HCT116 (cell line): ENCODE measurements at regions not wholly inside any gene's neighbourhood (a gene's known extent, or its start where the extent isn't known, plus 50 kb on each side); places are given as distances from the start of the nearest gene placed in this dataset.

Experiments
- ATAC-seq: fragments of 200-7000 bp; cut with Tn5 transposase; 2 replicates; pipeline ENCODE4 v1.9.1; 2020; ENCODE audit warnings: mild to moderate bottlenecking, moderate library complexity
- BruUV-seq: library from RNA; stranded (reverse); fragments of 400-500 nt; replicated peaks from 2 replicates; lab custom pipeline; 2021; lab: Mats Ljungman, UMichigan
- CTCF ChIA-PET: fragments of 300-600 bp; sonication (Branson Sonifier 250); formaldehyde crosslinking; loops from one replicate; lab custom pipeline; 2021; ENCODE audit warnings: antibody characterized with exemption; lab: Charles Lee
- POLR2A ChIA-PET: fragments of 300-600, 350-600 bp; sonication (Branson Sonifier 250); formaldehyde crosslinking; loops from one replicate; lab custom pipeline; 2021; ENCODE audit warnings: antibody characterized with exemption; lab: Charles Lee
- RAD21 ChIA-PET, 2 experiments: fragments of 300-600 bp; sonication (Branson Sonifier 250); formaldehyde crosslinking; loops; one replicate each; lab custom pipeline; 2023; ENCODE audit warnings: low total read pairs in 2 of 2; ENCODE audit not compliant: uncharacterized antibody in 2 of 2, unreplicated experiment in 2 of 2, low non-redundant PET in 1 of 2; lab: Charles Lee
- DNase-seq: peaks from one replicate; pipeline ENCODE4 v3.0.0-alpha.2; 2010; ENCODE audit warnings: low read depth, low spot score
- H2AFZ ChIP-seq: fragments of 200-600 bp; shearing (Covaris generic), sonication (generic); 2 replicates; pipeline ENCODE4 v1.6.1; 2017; ENCODE audit warnings: low read depth, mixed run types, mixed read lengths, antibody characterized with exemption, low read length; ENCODE audit not compliant: poor library complexity, severe bottlenecking
- H3K27ac ChIP-seq: 2 replicates; pipeline ENCODE4 v1.5.1; 2012; ENCODE audit warnings: low read depth, low read length
- H3K27me3 ChIP-seq: fragments of 200-600 bp; sonication (generic); 2 replicates; pipeline ENCODE4 v1.6.1; 2016; ENCODE audit warnings: mixed run types, low read length, mixed read lengths; ENCODE audit not compliant: insufficient read depth
- H3K36me3 ChIP-seq, 2 experiments: fragments of 200-500 bp in 1 of 2; fragments of 200-600 bp in 1 of 2; sonication (Bioruptor generic) in 1 of 2; sonication (generic) in 1 of 2; 2 replicates each; pipeline versions ENCODE4 v1.5.1 to v1.6.1; 2014 to 2016; ENCODE audit warnings: low read length in 2 of 2, inconsistent platforms in 1 of 2, mixed read lengths in 1 of 2, mixed run types in 1 of 2; ENCODE audit not compliant: insufficient read depth in 2 of 2, control insufficient read depth in 1 of 2
- H3K4me1 ChIP-seq, 2 experiments: fragments of 200-600 bp in 1 of 2; sonication (generic) in 1 of 2; 2 replicates each; pipeline versions ENCODE4 v1.5.1 to v1.6.1; 2012 to 2017; ENCODE audit warnings: low read length in 2 of 2, inconsistent platforms in 1 of 2, mild to moderate bottlenecking in 1 of 2, mixed read lengths in 1 of 2, mixed run types in 1 of 2, moderate library complexity in 1 of 2; ENCODE audit not compliant: insufficient read depth in 2 of 2, control insufficient read depth in 1 of 2
- H3K4me2 ChIP-seq: fragments of 200-600 bp; sonication (generic); 2 replicates; pipeline ENCODE4 v1.6.1; 2017; ENCODE audit warnings: mixed run types, low read length, mixed read lengths
- H3K4me3 ChIP-seq, 2 experiments: fragments of 200-600 bp in 1 of 2; sonication (generic) in 1 of 2; replicated peaks in 1 of 2; 2 replicates each; pipeline ENCODE4 v1.5.1; 2011 to 2016; ENCODE audit warnings: low read length in 2 of 2, control low read depth in 1 of 2, low read depth in 1 of 2, mild to moderate bottlenecking in 1 of 2, mixed read lengths in 1 of 2, mixed run types in 1 of 2
- H3K79me2 ChIP-seq: fragments of 200-600 bp; sonication (generic); 2 replicates; pipeline ENCODE4 v1.6.1; 2017; ENCODE audit warnings: mild to moderate bottlenecking, mixed run types, low read length, moderate library complexity, mixed read lengths; ENCODE audit not compliant: insufficient read depth
- H3K9ac ChIP-seq: fragments of 200-600 bp; sonication (generic); 2 replicates; pipeline ENCODE4 v1.6.1; 2016; ENCODE audit warnings: low read length, mixed read lengths
- H3K9me2 ChIP-seq: fragments of 200-600 bp; sonication (generic), shearing (Covaris generic); 2 replicates; pipeline ENCODE4 v1.6.1; 2017; ENCODE audit warnings: mixed run types, mild to moderate bottlenecking, moderate library complexity; ENCODE audit not compliant: insufficient read depth
- H3K9me3 ChIP-seq, 2 experiments: fragments of 200-500 bp in 1 of 2; fragments of 200-600 bp in 1 of 2; sonication (Bioruptor generic) in 1 of 2; sonication (generic) in 1 of 2; 2 replicates each; pipeline ENCODE4 v1.6.1; 2014 to 2017; ENCODE audit warnings: low read length in 2 of 2, mixed read lengths in 2 of 2, inconsistent platforms in 1 of 2, low read depth in 1 of 2, mild to moderate bottlenecking in 1 of 2, mixed run types in 1 of 2, moderate library complexity in 1 of 2; ENCODE audit not compliant: control insufficient read depth in 1 of 2, insufficient read depth in 1 of 2
- H4K20me1 ChIP-seq: fragments of 200-600 bp; sonication (generic), shearing (Covaris generic); 2 replicates; pipeline ENCODE4 v1.6.1; 2017; ENCODE audit warnings: mixed run types, mild to moderate bottlenecking, moderate library complexity; ENCODE audit not compliant: insufficient read depth
- CBX3 ChIP-seq: IDR thresholded peaks from 2 replicates; pipeline ENCODE4 v1.6.1; 2012; ENCODE audit warnings: low read depth
- CEBPB ChIP-seq: IDR thresholded peaks from 2 replicates; pipeline ENCODE4 v1.6.1; 2012; ENCODE audit warnings: low read depth
- EGR1 ChIP-seq: IDR thresholded peaks from 2 replicates; pipeline ENCODE4 v1.6.1; 2012; ENCODE audit warnings: low read depth
- ELF1 ChIP-seq: IDR thresholded peaks from 2 replicates; pipeline ENCODE4 v1.6.1; 2012; ENCODE audit warnings: low read depth, borderline replicate concordance
- EZH2 ChIP-seq: fragments of 200-600 bp; sonication (generic); IDR thresholded peaks from 2 replicates; pipeline ENCODE4 v1.6.1; 2017; ENCODE audit warnings: antibody characterized with exemption, mixed run types
- FOSL1 ChIP-seq: IDR thresholded peaks from 2 replicates; pipeline ENCODE4 v1.6.1; 2012; ENCODE audit warnings: low read depth
- POLR2A ChIP-seq: IDR thresholded peaks from 2 replicates; pipeline ENCODE4 v1.7.0; 2011; ENCODE audit warnings: borderline replicate concordance; ENCODE audit not compliant: insufficient read depth, insufficient read length; ENCODE audit errors: extremely low read depth
- POLR2AphosphoS5 ChIP-seq: IDR thresholded peaks from 2 replicates; pipeline ENCODE4 v1.6.1; 2011; ENCODE audit warnings: mild to moderate bottlenecking, low read depth, low read length, moderate library complexity
- SIN3A ChIP-seq: IDR thresholded peaks from 2 replicates; pipeline ENCODE4 v1.6.1; 2012; ENCODE audit warnings: low read depth
- SP1 ChIP-seq: IDR thresholded peaks from 2 replicates; pipeline ENCODE4 v1.6.1; 2012; ENCODE audit warnings: low read depth
- SRF ChIP-seq: IDR thresholded peaks from 2 replicates; pipeline ENCODE4 v1.6.1; 2012; ENCODE audit warnings: low read depth
- TCF7L2 ChIP-seq: IDR thresholded peaks from 2 replicates; pipeline ENCODE4 v1.7.0; 2011; ENCODE audit warnings: borderline replicate concordance, inconsistent platforms; ENCODE audit not compliant: insufficient read depth, insufficient read length; ENCODE audit errors: extremely low read depth
- ZFX ChIP-seq: fragments of 450-650 bp; IDR thresholded peaks from 2 replicates; pipeline ENCODE4 v1.6.1; 2017
- intact Hi-C: fragments of 100-400 bp; cut with micrococcal nuclease; formaldehyde crosslinking; loops from 2 replicates; pipeline ENCODE4 v1.10.0; 2022
- TF ChIP-seq, protein P1 (sequence below): IDR thresholded peaks from 2 replicates; pipeline ENCODE4 v1.6.1; 2012; ENCODE audit warnings: low read depth
- TF ChIP-seq, protein P2 (sequence below), 3 experiments: fragments of 200-600 bp in 1 of 3; sonication (generic) in 1 of 3; IDR thresholded peaks in 2 of 3; conservative IDR thresholded peaks in 1 of 3; 2 replicates each; pipeline ENCODE4 v1.5.1; 2012 to 2017; ENCODE audit warnings: low read depth in 2 of 3, low read length in 2 of 3, antibody characterized with exemption in 1 of 3, borderline replicate concordance in 1 of 3, control low read depth in 1 of 3, mild to moderate bottlenecking in 1 of 3, mixed read lengths in 1 of 3, mixed run types in 1 of 3, moderate library complexity in 1 of 3; ENCODE audit not compliant: insufficient read depth in 1 of 3
- TF ChIP-seq, protein P3 (sequence below): IDR thresholded peaks from 2 replicates; pipeline ENCODE4 v1.6.1; 2012
- TF ChIP-seq, protein P4 (sequence below): IDR thresholded peaks from 2 replicates; pipeline ENCODE4 v1.6.1; 2011; ENCODE audit warnings: mild to moderate bottlenecking, low read length, moderate library complexity; ENCODE audit not compliant: insufficient replicate concordance; ENCODE audit errors: extremely low read depth

DNA sequence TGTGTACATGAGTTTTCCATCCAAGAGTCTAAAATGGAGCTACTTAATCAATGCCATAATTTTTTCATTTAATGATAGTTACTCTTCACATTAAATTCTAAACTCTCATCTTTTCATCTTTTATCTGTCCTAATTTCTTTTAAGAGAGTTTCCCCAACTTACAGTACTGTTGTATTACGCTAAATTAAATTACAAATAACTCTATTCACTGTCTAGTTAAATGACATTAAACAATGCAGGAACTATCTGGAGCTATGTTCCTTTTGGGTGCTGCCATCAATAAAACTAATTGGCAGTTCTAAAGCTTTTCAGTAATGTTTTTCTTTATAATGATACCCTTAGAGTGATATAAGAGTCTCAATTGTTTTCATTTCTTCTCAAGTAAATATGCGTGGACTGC, 227.6 kb downstream of the ANKRD50 start:
- H3K79me2 ChIP-seq: no peaks in the 10 kb centered on the region
- H3K4me3 ChIP-seq: no peak overlapping the region
- intact Hi-C loops: no loop called here
- H3K36me3 ChIP-seq: no peaks in the 10 kb centered on the region
- no peaks in the 10 kb centered on the region for H3K9me3 ChIP-seq
- no peaks in the 10 kb centered on the region for H3K9me2 ChIP-seq
- BruUV-seq: no TSS peak
- POLR2A ChIA-PET: no interaction called here
- no peaks in the 10 kb centered on the region for H3K4me1 ChIP-seq
- H3K4me2 ChIP-seq: no peak overlapping the region
- TF ChIP-seq EGR1: no peak
- TF ChIP-seq, protein P1, sequence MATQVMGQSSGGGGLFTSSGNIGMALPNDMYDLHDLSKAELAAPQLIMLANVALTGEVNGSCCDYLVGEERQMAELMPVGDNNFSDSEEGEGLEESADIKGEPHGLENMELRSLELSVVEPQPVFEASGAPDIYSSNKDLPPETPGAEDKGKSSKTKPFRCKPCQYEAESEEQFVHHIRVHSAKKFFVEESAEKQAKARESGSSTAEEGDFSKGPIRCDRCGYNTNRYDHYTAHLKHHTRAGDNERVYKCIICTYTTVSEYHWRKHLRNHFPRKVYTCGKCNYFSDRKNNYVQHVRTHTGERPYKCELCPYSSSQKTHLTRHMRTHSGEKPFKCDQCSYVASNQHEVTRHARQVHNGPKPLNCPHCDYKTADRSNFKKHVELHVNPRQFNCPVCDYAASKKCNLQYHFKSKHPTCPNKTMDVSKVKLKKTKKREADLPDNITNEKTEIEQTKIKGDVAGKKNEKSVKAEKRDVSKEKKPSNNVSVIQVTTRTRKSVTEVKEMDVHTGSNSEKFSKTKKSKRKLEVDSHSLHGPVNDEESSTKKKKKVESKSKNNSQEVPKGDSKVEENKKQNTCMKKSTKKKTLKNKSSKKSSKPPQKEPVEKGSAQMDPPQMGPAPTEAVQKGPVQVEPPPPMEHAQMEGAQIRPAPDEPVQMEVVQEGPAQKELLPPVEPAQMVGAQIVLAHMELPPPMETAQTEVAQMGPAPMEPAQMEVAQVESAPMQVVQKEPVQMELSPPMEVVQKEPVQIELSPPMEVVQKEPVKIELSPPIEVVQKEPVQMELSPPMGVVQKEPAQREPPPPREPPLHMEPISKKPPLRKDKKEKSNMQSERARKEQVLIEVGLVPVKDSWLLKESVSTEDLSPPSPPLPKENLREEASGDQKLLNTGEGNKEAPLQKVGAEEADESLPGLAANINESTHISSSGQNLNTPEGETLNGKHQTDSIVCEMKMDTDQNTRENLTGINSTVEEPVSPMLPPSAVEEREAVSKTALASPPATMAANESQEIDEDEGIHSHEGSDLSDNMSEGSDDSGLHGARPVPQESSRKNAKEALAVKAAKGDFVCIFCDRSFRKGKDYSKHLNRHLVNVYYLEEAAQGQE: no peak
- no peak for TF ChIP-seq FOSL1
- no peak for TF ChIP-seq SIN3A
- no peak for TF ChIP-seq POLR2A
- TF ChIP-seq SRF: no peak
- TF ChIP-seq CBX3: no peak
- no peak for TF ChIP-seq ZFX
- no peak for TF ChIP-seq SP1
- TF ChIP-seq POLR2AphosphoS5: no peak
- no peak for TF ChIP-seq CEBPB
- TF ChIP-seq, protein P2, sequence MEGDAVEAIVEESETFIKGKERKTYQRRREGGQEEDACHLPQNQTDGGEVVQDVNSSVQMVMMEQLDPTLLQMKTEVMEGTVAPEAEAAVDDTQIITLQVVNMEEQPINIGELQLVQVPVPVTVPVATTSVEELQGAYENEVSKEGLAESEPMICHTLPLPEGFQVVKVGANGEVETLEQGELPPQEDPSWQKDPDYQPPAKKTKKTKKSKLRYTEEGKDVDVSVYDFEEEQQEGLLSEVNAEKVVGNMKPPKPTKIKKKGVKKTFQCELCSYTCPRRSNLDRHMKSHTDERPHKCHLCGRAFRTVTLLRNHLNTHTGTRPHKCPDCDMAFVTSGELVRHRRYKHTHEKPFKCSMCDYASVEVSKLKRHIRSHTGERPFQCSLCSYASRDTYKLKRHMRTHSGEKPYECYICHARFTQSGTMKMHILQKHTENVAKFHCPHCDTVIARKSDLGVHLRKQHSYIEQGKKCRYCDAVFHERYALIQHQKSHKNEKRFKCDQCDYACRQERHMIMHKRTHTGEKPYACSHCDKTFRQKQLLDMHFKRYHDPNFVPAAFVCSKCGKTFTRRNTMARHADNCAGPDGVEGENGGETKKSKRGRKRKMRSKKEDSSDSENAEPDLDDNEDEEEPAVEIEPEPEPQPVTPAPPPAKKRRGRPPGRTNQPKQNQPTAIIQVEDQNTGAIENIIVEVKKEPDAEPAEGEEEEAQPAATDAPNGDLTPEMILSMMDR (IDR thresholded peaks at IDR 0.05 in 2 of 3, conservative IDR thresholded peaks at IDR 0.05 in 1 of 3; ENCODE audit: borderline replicate concordance in 1 of 3, insufficient read depth in 1 of 3, low read depth in 2 of 3, low read length in 2 of 3): no peak
- TF ChIP-seq TCF7L2: no peak
- TF ChIP-seq, protein P3, sequence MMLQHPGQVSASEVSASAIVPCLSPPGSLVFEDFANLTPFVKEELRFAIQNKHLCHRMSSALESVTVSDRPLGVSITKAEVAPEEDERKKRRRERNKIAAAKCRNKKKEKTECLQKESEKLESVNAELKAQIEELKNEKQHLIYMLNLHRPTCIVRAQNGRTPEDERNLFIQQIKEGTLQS: no peak
- no peak for TF ChIP-seq ELF1
- no peak for TF ChIP-seq EZH2
- TF ChIP-seq, protein P4, sequence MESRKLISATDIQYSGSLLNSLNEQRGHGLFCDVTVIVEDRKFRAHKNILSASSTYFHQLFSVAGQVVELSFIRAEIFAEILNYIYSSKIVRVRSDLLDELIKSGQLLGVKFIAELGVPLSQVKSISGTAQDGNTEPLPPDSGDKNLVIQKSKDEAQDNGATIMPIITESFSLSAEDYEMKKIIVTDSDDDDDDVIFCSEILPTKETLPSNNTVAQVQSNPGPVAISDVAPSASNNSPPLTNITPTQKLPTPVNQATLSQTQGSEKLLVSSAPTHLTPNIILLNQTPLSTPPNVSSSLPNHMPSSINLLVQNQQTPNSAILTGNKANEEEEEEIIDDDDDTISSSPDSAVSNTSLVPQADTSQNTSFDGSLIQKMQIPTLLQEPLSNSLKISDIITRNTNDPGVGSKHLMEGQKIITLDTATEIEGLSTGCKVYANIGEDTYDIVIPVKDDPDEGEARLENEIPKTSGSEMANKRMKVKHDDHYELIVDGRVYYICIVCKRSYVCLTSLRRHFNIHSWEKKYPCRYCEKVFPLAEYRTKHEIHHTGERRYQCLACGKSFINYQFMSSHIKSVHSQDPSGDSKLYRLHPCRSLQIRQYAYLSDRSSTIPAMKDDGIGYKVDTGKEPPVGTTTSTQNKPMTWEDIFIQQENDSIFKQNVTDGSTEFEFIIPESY: no peak
- CTCF ChIA-PET: no interaction called here
- DNase-seq (no peak), ATAC-seq (no peak)
- H2AFZ ChIP-seq: no peak overlapping the region
- no peaks in the 10 kb centered on the region for H3K27me3 ChIP-seq
- H3K27ac ChIP-seq: no peak overlapping the region
- H4K20me1 ChIP-seq: no peaks in the 10 kb centered on the region
- RAD21 ChIA-PET: no interaction called here
- H3K9ac ChIP-seq: no peak overlapping the region
